ENCODE measurements at regions not wholly inside any gene's neighbourhood (a gene's known extent, or its start where the extent isn't known, plus 50 kb on each side); places are given as distances from the start of the nearest gene placed in this dataset.

GRCh38 chr1:199449221-199449620 lies 578.3 kb upstream of the NR5A2 start:
- H3K9me3 ChIP-seq (ENCODE audit: control insufficient read depth in 2 of 3, insufficient read depth in 1 of 3, low read length in 3 of 3): no peaks in the 10 kb centered on the region
- no peaks in the 10 kb centered on the region for H3K36me3 ChIP-seq (ENCODE audit: control insufficient read depth in 2 of 3, insufficient read depth in 3 of 3, low read length in 3 of 3)
- no peak overlapping the region for H3K27ac ChIP-seq (ENCODE audit: low read depth in 2 of 2, low read length in 2 of 2)
- no peaks in the 10 kb centered on the region for H3K27me3 ChIP-seq (ENCODE audit: control insufficient read depth, insufficient read depth, low read length)
- TF ChIP-seq, protein P1, sequence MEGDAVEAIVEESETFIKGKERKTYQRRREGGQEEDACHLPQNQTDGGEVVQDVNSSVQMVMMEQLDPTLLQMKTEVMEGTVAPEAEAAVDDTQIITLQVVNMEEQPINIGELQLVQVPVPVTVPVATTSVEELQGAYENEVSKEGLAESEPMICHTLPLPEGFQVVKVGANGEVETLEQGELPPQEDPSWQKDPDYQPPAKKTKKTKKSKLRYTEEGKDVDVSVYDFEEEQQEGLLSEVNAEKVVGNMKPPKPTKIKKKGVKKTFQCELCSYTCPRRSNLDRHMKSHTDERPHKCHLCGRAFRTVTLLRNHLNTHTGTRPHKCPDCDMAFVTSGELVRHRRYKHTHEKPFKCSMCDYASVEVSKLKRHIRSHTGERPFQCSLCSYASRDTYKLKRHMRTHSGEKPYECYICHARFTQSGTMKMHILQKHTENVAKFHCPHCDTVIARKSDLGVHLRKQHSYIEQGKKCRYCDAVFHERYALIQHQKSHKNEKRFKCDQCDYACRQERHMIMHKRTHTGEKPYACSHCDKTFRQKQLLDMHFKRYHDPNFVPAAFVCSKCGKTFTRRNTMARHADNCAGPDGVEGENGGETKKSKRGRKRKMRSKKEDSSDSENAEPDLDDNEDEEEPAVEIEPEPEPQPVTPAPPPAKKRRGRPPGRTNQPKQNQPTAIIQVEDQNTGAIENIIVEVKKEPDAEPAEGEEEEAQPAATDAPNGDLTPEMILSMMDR (IDR thresholded peaks at IDR 0.05; ENCODE audit: borderline replicate concordance, extremely low read depth, insufficient read depth): no peak
- H3K9ac ChIP-seq (ENCODE audit: low read length in 3 of 3): no peak overlapping the region
- H3K4me1 ChIP-seq (ENCODE audit: control insufficient read depth in 2 of 3, insufficient read depth in 2 of 3, low read depth in 1 of 3, low read length in 3 of 3): no peaks in the 10 kb centered on the region
- FAIRE-seq (no peak), DNase-seq (peak in 1 of 5 donors; percentile 15)
- no peak overlapping the region for H3K4me3 ChIP-seq (ENCODE audit: low read length in 3 of 3)
- intact Hi-C loops (cut with DNase I): no loop called here

DNA sequence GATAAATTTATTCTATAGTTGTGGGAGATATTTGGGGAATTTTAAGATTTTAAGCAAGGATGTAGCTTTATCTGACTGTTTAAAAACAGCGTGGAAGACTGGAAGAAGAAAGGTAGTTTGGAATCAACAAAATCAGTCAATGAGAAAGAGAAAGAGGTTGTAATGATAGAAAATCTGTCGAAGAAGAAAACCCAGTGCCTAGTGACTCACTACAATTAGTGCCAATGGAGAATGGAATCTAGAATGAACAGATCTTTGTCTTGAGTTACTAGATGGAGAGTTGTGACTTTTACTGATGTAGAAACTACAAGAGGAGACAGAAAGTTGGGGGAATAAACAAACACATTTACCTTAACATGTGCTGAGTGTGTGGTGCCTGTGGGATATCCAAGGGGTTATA lies 577.8 kb upstream of the NR5A2 start:
- intact Hi-C loops (cut with DNase I): no loop called here
- Histone ChIP-seq H3K4me1 (ENCODE audit: control insufficient read depth in 2 of 3, insufficient read depth in 2 of 3, low read depth in 1 of 3, low read length in 3 of 3) (no peaks in the 10 kb centered on the region), H3K9me3 (ENCODE audit: control insufficient read depth in 2 of 3, insufficient read depth in 1 of 3, low read length in 3 of 3) (no peaks in the 10 kb centered on the region), H3K9ac (ENCODE audit: low read length in 3 of 3) (no peak overlapping the region), H3K27me3 (ENCODE audit: control insufficient read depth, insufficient read depth, low read length) (no peaks in the 10 kb centered on the region), H3K27ac (ENCODE audit: low read depth in 2 of 2, low read length in 2 of 2) (no peak overlapping the region), H3K4me3 (ENCODE audit: low read length in 3 of 3) (no peak overlapping the region), H3K36me3 (ENCODE audit: control insufficient read depth in 2 of 3, insufficient read depth in 3 of 3, low read length in 3 of 3) (no peaks in the 10 kb centered on the region)
- no peak for FAIRE-seq
- TF ChIP-seq, protein P1 (IDR thresholded peaks at IDR 0.05; ENCODE audit: borderline replicate concordance, extremely low read depth, insufficient read depth): no peak
- no peak for DNase-seq

- Histone ChIP-seq H3K27ac (ENCODE audit: low read depth in 2 of 2, low read length in 2 of 2) (no peak overlapping the region), H3K9me3 (ENCODE audit: control insufficient read depth in 2 of 3, insufficient read depth in 1 of 3, low read length in 3 of 3) (no peaks in the 10 kb centered on the region), H3K4me3 (ENCODE audit: low read length in 3 of 3) (no peak overlapping the region), H3K4me1 (ENCODE audit: control insufficient read depth in 2 of 3, insufficient read depth in 2 of 3, low read depth in 1 of 3, low read length in 3 of 3) (no peaks in the 10 kb centered on the region), H3K9ac (ENCODE audit: low read length in 3 of 3) (no peak overlapping the region), H3K27me3 (ENCODE audit: control insufficient read depth, insufficient read depth, low read length) (no peaks in the 10 kb centered on the region), H3K36me3 (ENCODE audit: control insufficient read depth in 2 of 3, insufficient read depth in 3 of 3, low read length in 3 of 3) (no peaks in the 10 kb centered on the region)
- TF ChIP-seq, protein P1 (IDR thresholded peaks at IDR 0.05; ENCODE audit: borderline replicate concordance, extremely low read depth, insufficient read depth): no peak
- no peak for DNase-seq
- intact Hi-C loops (cut with DNase I): no loop called here
- no peak for FAIRE-seq
Measured at GRCh38 chr1:199452627-199453026, 574.9 kb upstream of the NR5A2 start.

DNA sequence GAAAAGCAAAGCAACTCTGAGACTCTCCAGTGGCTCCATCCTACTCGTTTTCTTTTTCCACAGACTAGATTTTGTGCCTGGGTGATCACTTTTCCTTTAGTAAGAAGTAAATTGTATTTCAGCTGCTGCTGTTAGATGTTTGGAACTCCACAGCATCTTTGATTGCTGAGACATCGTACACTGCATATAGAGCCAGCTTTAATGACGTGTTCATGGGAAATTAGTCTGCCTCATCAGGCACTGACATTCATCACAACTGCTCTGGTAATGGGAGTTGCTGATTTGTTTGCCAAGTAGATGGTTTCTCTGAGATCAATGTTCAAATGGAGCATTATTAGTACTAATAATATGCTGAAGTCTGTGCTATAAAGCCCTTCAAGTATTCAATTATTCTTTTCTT lies 573.8 kb upstream of the NR5A2 start:
- H3K9me3 ChIP-seq (ENCODE audit: control insufficient read depth in 2 of 3, insufficient read depth in 1 of 3, low read length in 3 of 3): no peaks in the 10 kb centered on the region
- no peak overlapping the region for H3K27ac ChIP-seq (ENCODE audit: low read depth in 2 of 2, low read length in 2 of 2)
- intact Hi-C loops (cut with DNase I): no loop called here
- DNase-seq (no peak), FAIRE-seq (no peak)
- no peaks in the 10 kb centered on the region for H3K27me3 ChIP-seq (ENCODE audit: control insufficient read depth, insufficient read depth, low read length)
- no peaks in the 10 kb centered on the region for H3K36me3 ChIP-seq (ENCODE audit: control insufficient read depth in 2 of 3, insufficient read depth in 3 of 3, low read length in 3 of 3)
- TF ChIP-seq, protein P1 (IDR thresholded peaks at IDR 0.05; ENCODE audit: borderline replicate concordance, extremely low read depth, insufficient read depth): no peak
- no peak overlapping the region for H3K4me3 ChIP-seq (ENCODE audit: low read length in 3 of 3)
- no peak overlapping the region for H3K9ac ChIP-seq (ENCODE audit: low read length in 3 of 3)
- no peaks in the 10 kb centered on the region for H3K4me1 ChIP-seq (ENCODE audit: control insufficient read depth in 2 of 3, insufficient read depth in 2 of 3, low read depth in 1 of 3, low read length in 3 of 3)

Data from kidney (tissue), 13 donors.